GM12864 (cell line): ENCODE measurements at regions not wholly inside any gene's neighbourhood (a gene's known extent, or its start where the extent isn't known, plus 50 kb on each side); places are given as distances from the start of the nearest gene placed in this dataset.

Experiments
- DNase-seq: peaks from one replicate; pipeline ENCODE4 v3.0.0-alpha.2; 2011; ENCODE audit warnings: low read depth
- H3K4me3 ChIP-seq: 2 replicates; pipeline ENCODE4 v1.5.1; 2011; ENCODE audit warnings: mild to moderate bottlenecking, low read depth, low read length, control low read depth
- CTCF ChIP-seq: IDR thresholded peaks from 2 replicates; pipeline ENCODE4 v1.5.1; 2011; ENCODE audit warnings: low read depth, mild to moderate bottlenecking, moderate library complexity, low read length, control low read depth, inconsistent platforms; ENCODE audit errors: missing control alignments

DNA sequence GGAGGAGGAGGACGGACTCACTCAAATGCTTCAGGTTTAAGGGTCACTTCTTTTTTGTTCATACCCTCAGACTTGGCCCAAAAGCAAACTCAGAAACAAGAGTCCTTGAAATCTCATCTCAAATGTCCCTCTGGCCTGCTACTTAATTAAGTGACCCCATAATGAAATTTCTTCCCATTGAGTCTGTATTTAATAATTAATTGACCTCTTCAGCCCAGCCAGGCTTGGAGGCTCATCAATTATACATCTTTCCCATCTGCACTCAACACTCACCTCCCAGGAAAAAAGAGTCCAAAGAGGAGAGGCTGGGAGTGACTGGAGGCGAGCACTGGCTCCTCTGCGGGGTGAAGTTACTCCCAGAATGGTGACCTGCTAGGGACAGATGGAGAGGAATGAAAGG lies 90.5 kb upstream of the EYA2 start:
- H3K4me3 ChIP-seq: no peak overlapping the region
- DNase-seq: no peak
- TF ChIP-seq CTCF: no peak

DNA sequence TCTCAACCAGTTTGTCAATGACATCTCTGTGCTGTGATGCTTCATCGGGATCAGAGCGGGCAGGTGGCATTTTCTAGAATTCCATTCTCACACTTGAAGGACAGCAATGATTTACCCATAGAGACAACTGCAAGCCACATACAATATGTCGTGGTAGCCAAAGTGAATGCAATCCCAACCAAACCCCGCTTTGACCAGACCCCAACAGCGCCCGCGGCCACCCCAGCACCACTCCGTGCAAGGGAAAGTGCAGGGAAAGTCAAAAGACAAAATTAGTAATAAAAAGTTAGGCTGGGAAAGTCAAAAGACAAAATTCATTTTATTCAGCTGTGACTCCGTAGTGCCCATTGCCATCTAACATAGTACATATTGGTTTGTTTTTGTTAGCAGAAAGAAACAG lies 88.8 kb upstream of the EYA2 start:
- TF ChIP-seq CTCF: no peak
- H3K4me3 ChIP-seq: no peak overlapping the region
- no peak for DNase-seq

GRCh38 chr20:46807998-46808397 lies 86.6 kb upstream of the EYA2 start:
- no peak for DNase-seq
- no peak overlapping the region for H3K4me3 ChIP-seq
- TF ChIP-seq CTCF: no peak

DNA sequence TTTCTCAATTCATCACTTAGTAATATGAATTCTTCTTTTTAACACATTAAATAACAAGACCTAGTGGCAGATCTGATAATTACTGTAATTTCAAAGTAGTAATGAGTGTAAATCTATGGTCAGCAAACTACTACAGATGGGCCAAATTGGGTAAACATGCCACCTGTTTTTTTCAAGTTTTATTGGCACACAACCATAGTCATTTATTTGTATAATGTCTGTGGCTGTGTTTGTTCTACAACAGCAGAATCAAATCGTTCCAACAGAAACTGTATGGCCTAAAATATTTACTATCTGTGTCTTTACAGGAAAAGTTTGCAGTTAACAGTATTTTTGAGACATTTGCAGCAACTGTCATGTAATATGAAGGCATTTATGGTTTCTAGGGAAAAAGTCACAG lies 86.1 kb upstream of the EYA2 start:
- no peak for TF ChIP-seq CTCF
- DNase-seq: no peak
- H3K4me3 ChIP-seq: no peak overlapping the region

GRCh38 chr20:46809706-46810360 lies 84.8 kb upstream of the EYA2 start:
- DNase-seq: no peak
- H3K4me3 ChIP-seq: no peak overlapping the region
- no peak for TF ChIP-seq CTCF

DNA sequence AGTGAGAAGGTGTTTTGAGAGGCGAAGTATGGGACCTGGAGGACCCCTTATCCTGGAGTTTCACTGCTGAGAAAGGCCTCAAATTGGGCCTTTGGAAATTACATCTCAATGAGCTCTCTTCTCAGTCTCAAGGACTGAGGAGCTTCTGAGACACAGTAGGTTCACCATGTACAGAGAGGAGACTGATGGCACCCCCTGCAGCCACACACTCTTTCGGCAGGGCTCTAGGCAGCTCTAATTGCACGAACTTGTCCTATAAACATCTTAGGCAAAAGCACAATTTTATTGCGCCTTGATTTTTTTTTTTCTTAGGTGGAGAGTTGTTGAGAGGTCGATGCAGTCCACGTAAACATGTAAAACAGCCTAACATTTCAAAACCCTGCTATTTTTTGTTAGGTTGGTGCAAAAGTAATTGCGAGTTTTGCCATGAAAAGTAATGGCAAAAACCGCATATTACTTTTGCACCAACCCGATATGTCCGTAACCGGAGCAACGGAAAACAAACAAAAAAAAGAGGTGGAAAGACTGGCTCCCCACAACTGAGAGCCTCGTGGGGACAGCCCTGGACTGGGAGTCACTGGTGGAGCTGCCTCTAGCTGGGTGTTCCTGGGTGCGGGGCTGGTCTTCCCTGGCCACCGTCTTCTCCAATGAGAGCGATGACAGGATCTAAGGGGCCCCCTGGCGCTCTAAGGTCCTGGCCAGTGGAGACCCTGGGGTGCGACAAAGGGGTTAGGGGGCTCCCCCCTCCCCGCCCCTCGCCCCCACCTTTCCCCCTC lies 84.0 kb upstream of the EYA2 start:
- DNase-seq: no peak
- no peak overlapping the region for H3K4me3 ChIP-seq
- no peak for TF ChIP-seq CTCF
